Gastroesophageal sphincter (tissue), 4 donors: ENCODE measurements at regions not wholly inside any gene's neighbourhood (a gene's known extent, or its start where the extent isn't known, plus 50 kb on each side); places are given as distances from the start of the nearest gene placed in this dataset.

Source experiments
- ATAC-seq: fragments of 150-250 bp; one replicate; pipeline ENCODE4 v1.9.1; 2016; ENCODE audit warnings: mild to moderate bottlenecking, moderate library complexity
- H3K27ac ChIP-seq, 4 donors: fragments of 200-600 bp; sonication (generic) in 3 of 4; 1 replicate in 3 of 4; 2 replicates in 1 of 4; pipeline ENCODE4 v1.5.1; 2016 to 2019
- H3K27me3 ChIP-seq: fragments of 200-600 bp; sonication (generic); one replicate; pipeline ENCODE4 v1.5.1; 2019
- H3K36me3 ChIP-seq, 2 donors: fragments of 200-600 bp; sonication (generic); one replicate each; pipeline ENCODE4 v1.5.1; 2019; ENCODE audit warnings: control low read depth in 1 of 2
- H3K4me1 ChIP-seq, 3 donors: fragments of 200-600 bp; sonication (generic); 1 replicate in 2 of 3; 2 replicates in 1 of 3; pipeline ENCODE4 v1.5.1; 2016 to 2019; ENCODE audit warnings: control low read depth in 2 of 3
- H3K4me3 ChIP-seq, 2 donors: fragments of 200-600 bp; sonication (generic); one replicate each; pipeline ENCODE4 v1.5.1; 2019; ENCODE audit warnings: mild to moderate bottlenecking in 1 of 2, moderate library complexity in 1 of 2
- H3K9me3 ChIP-seq, 3 donors: fragments of 200-600 bp; sonication (generic); one replicate each; pipeline ENCODE4 v1.5.1; 2017 to 2019; ENCODE audit warnings: control low read depth in 2 of 3
- CTCF ChIP-seq, 4 experiments: fragments of 200-600 bp in 2 of 4; fragments of 450-650 bp in 2 of 4; sonication (generic) in 1 of 4; IDR thresholded peaks; one replicate each; pipeline ENCODE4 v1.5.1; 2017 to 2019; ENCODE audit warnings: antibody characterized with exemption in 4 of 4, mild to moderate bottlenecking in 2 of 4, moderate library complexity in 2 of 4
- EP300 ChIP-seq: sonication (generic); formaldehyde crosslinking; IDR thresholded peaks from one replicate; pipeline ENCODE4 v1.6.1; 2017; ENCODE audit warnings: antibody characterized with exemption, mild to moderate bottlenecking
- POLR2A ChIP-seq, 2 donors: fragments of 450-650 bp; IDR thresholded peaks; one replicate each; pipeline ENCODE4 v1.6.1; 2017; ENCODE audit warnings: antibody characterized with exemption in 2 of 2, mild to moderate bottlenecking in 2 of 2, moderate library complexity in 1 of 2
- POLR2AphosphoS5 ChIP-seq: sonication (generic); formaldehyde crosslinking; IDR thresholded peaks from one replicate; pipeline ENCODE4 v1.6.1; 2017; ENCODE audit warnings: antibody characterized with exemption
- WGBS, 2 donors: methylation state at CpG; one replicate each; pipeline ENCODE4 v1.1.5; 2018; ENCODE audit warnings: low coverage in 1 of 2; 5-methylcytosine and 5-hydroxymethylcytosine counted together

DNA sequence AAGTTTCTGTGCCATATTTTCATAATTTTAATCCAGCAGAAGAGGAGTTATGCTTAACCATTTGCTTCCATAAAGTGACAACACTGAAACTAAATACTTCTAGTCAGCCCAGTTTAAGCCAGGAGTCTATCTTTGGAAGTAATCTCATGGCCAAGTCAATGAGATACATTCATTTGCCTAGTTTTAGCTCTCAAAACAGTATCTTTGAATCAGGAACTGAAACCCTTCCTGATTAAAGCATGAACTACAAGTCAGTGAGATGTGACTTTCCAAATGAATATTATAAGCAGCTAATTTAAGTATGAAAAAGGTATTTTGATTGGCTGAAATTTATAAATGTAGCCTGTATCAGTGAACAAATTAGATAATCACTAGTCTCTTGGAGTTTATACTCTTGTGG lies 491.5 kb downstream of the SLC6A15 start:
- Histone ChIP-seq H3K4me3 (no peak overlapping the region), H3K4me1 (no peaks in the 10 kb centered on the region), H3K27ac (no peak overlapping the region), H3K36me3 (no peaks in the 10 kb centered on the region), H3K27me3 (no peaks in the 10 kb centered on the region), H3K9me3 (no peaks in the 10 kb centered on the region)
- TF ChIP-seq CTCF (IDR thresholded peaks at IDR 0.05) (no peak), POLR2A (IDR thresholded peaks at IDR 0.05) (no peak), EP300 (no peak), POLR2AphosphoS5 (no peak)
- no peak for ATAC-seq

GRCh38 chr12:84416626-84417025 lies 496.0 kb downstream of the SLC6A15 start:
- Histone ChIP-seq H3K27me3 (no peaks in the 10 kb centered on the region), H3K36me3 (no peaks in the 10 kb centered on the region), H3K27ac (no peak overlapping the region), H3K4me3 (no peak overlapping the region), H3K9me3 (no peaks in the 10 kb centered on the region), H3K4me1 (no peaks in the 10 kb centered on the region)
- WGBS, 2 donors = 40 to 43% methylated on average over 1 of the region's 1 CpG
- TF ChIP-seq CTCF (IDR thresholded peaks at IDR 0.05) (no peak), EP300 (no peak), POLR2A (IDR thresholded peaks at IDR 0.05) (no peak), POLR2AphosphoS5 (no peak)
- no peak for ATAC-seq

GRCh38 chr12:84415946-84416345 lies 496.7 kb downstream of the SLC6A15 start:
- no peaks in the 10 kb centered on the region for H3K9me3 ChIP-seq
- H3K4me1 ChIP-seq = no peaks in the 10 kb centered on the region
- H3K27ac ChIP-seq = no peak overlapping the region
- no peak for TF ChIP-seq EP300
- no peak for TF ChIP-seq CTCF (IDR thresholded peaks at IDR 0.05)
- TF ChIP-seq POLR2A (IDR thresholded peaks at IDR 0.05) = no peak
- no peak for TF ChIP-seq POLR2AphosphoS5
- WGBS, 2 donors = 60 to 83% methylated on average over 1 to 2 of the region's 2 CpGs
- no peaks in the 10 kb centered on the region for H3K36me3 ChIP-seq
- no peak for ATAC-seq
- no peak overlapping the region for H3K4me3 ChIP-seq
- H3K27me3 ChIP-seq = no peaks in the 10 kb centered on the region

GRCh38 chr12:84413656-84414055 lies 498.9 kb downstream of the SLC6A15 start:
- 53 to 69% methylated on average over 2 of the region's 2 CpGs for WGBS, 2 donors
- Histone ChIP-seq H3K9me3 (no peaks in the 10 kb centered on the region), H3K27ac (no peak overlapping the region), H3K4me3 (no peak overlapping the region), H3K36me3 (no peaks in the 10 kb centered on the region), H3K4me1 (no peaks in the 10 kb centered on the region), H3K27me3 (no peaks in the 10 kb centered on the region)
- TF ChIP-seq CTCF (IDR thresholded peaks at IDR 0.05) = no peak
- TF ChIP-seq POLR2A (IDR thresholded peaks at IDR 0.05) = no peak
- TF ChIP-seq EP300 = no peak
- no peak for TF ChIP-seq POLR2AphosphoS5
- ATAC-seq = no peak

- no peaks in the 10 kb centered on the region for H3K9me3 ChIP-seq
- no peak overlapping the region for H3K27ac ChIP-seq
- no peaks in the 10 kb centered on the region for H3K4me1 ChIP-seq
- no peaks in the 10 kb centered on the region for H3K36me3 ChIP-seq
- H3K27me3 ChIP-seq = no peaks in the 10 kb centered on the region
- WGBS, 2 donors = 13 to 16% methylated on average over 1 of the region's 1 CpG
- TF ChIP-seq CTCF (IDR thresholded peaks at IDR 0.05) (no peak), POLR2AphosphoS5 (no peak)
- no peak overlapping the region for H3K4me3 ChIP-seq
- ATAC-seq = no peak
Observed at GRCh38 chr12:84412226-84412625, 500.4 kb downstream of the SLC6A15 start.
